GM12878 (cell line): ENCODE measurements at regions not wholly inside any gene's neighbourhood (a gene's known extent, or its start where the extent isn't known, plus 50 kb on each side); places are given as distances from the start of the nearest gene placed in this dataset.

Source experiments
- ATAC-seq: fragments of 200-7000 bp; cut with Tn5 transposase; 3 replicates; pipeline ENCODE4 v1.9.1; 2020; ENCODE audit warnings: mild to moderate bottlenecking, moderate library complexity
- BruUV-seq: library from RNA; stranded (reverse); fragments of 400-500 nt; replicated peaks from 2 replicates; lab custom pipeline; 2021; lab: Mats Ljungman, UMichigan
- CTCF ChIA-PET: fragments of 300-600 bp; sonication (Branson Sonifier 250); formaldehyde crosslinking; extraction: SDS; loops from one replicate; lab custom pipeline; 2021; ENCODE audit warnings: inconsistent platforms; lab: Yijun Ruan, JAX
- POLR2A ChIA-PET: fragments of 350-600 bp; formaldehyde crosslinking; extraction: SDS; loops from one replicate; lab custom pipeline; 2021; ENCODE audit warnings: inconsistent platforms; lab: Charles Lee
- RAD21 ChIA-PET: fragments of 300-600 bp; sonication (Branson Sonifier 250); formaldehyde crosslinking; loops from one replicate; lab custom pipeline; 2023; ENCODE audit warnings: antibody characterized with exemption; ENCODE audit not compliant: unreplicated experiment; lab: Charles Lee
- SMC1A ChIA-PET: fragments of 300-600 bp; sonication (Branson Sonifier 250); formaldehyde crosslinking; loops from one replicate; lab custom pipeline; 2023; ENCODE audit not compliant: unreplicated experiment, uncharacterized antibody; lab: Charles Lee
- DNase-seq: peaks from one replicate; pipeline ENCODE4 v3.0.0-alpha.2; 2011; ENCODE audit warnings: low read depth, low spot score
- FAIRE-seq: peaks from 3 replicates; lab custom pipeline; 2011; peaks lifted over from hg19 to GRCh38; lab: Jason Lieb, UNC
- H2AFZ ChIP-seq: 2 replicates; pipeline ENCODE4 v1.6.0; 2011; ENCODE audit warnings: low read depth, low read length, control low read depth; ENCODE audit not compliant: control insufficient read depth
- H3K27ac ChIP-seq: 2 replicates; pipeline ENCODE4 v1.5.1; 2011; ENCODE audit warnings: control low read depth; ENCODE audit not compliant: control insufficient read depth, insufficient read depth
- H3K27me3 ChIP-seq, 2 experiments: replicated peaks in 1 of 2; 2 replicates each; pipeline versions ENCODE4 v1.6.0 to v1.6.1; 2011; ENCODE audit warnings: low read length in 1 of 2; ENCODE audit not compliant: control insufficient read depth in 2 of 2, insufficient read depth in 2 of 2
- H3K36me3 ChIP-seq, 2 experiments: 2 replicates each; pipeline ENCODE4 v1.5.1; 2011; ENCODE audit warnings: low read length in 1 of 2; ENCODE audit not compliant: control insufficient read depth in 2 of 2, insufficient read depth in 2 of 2
- H3K4me1 ChIP-seq: 2 replicates; pipeline ENCODE4 v1.6.1; 2011; ENCODE audit warnings: mild to moderate bottlenecking, low read length, moderate library complexity, mixed read lengths; ENCODE audit not compliant: control insufficient read depth, insufficient read depth
- H3K4me2 ChIP-seq: 2 replicates; pipeline ENCODE4 v1.6.0; 2011; ENCODE audit warnings: control low read depth; ENCODE audit not compliant: control insufficient read depth, insufficient read depth
- H3K4me3 ChIP-seq: fragments of 200-600 bp; sonication (generic); 2 replicates; pipeline ENCODE4 v1.5.1; 2016
- H3K79me2 ChIP-seq: 2 replicates; pipeline ENCODE4 v1.6.0; 2011; ENCODE audit warnings: low read length; ENCODE audit not compliant: control insufficient read depth, insufficient read depth
- H3K9ac ChIP-seq: 2 replicates; pipeline ENCODE4 v1.8.0; 2011; ENCODE audit warnings: low read length, control low read depth, mixed read lengths; ENCODE audit not compliant: control insufficient read depth, insufficient read depth
- H3K9me3 ChIP-seq: replicated peaks from 3 replicates; pipeline ENCODE4 v1.5.1; 2011; ENCODE audit warnings: mild to moderate bottlenecking, low read length; ENCODE audit not compliant: control insufficient read depth, insufficient read depth
- H4K20me1 ChIP-seq: 2 replicates; pipeline ENCODE4 v1.6.0; 2011; ENCODE audit not compliant: control insufficient read depth, insufficient read depth
- ASH2L ChIP-seq: fragments of 300-600, 200-600 bp; sonication (generic); IDR thresholded peaks from 2 replicates; pipeline ENCODE4 v1.6.1; 2017; ENCODE audit warnings: low read depth, mild to moderate bottlenecking, borderline replicate concordance
- BMI1 ChIP-seq: fragments of 450-650 bp; IDR thresholded peaks from 2 replicates; pipeline ENCODE4 v1.6.1; 2016; ENCODE audit warnings: mild to moderate bottlenecking, moderate library complexity, borderline replicate concordance
- CHD2 ChIP-seq: IDR thresholded peaks from 2 replicates; pipeline ENCODE4 v1.6.1; 2011; ENCODE audit warnings: low read depth, low read length, improper control_type of control experiment, borderline replicate concordance
- E4F1 ChIP-seq: fragments of 450-650 bp; IDR thresholded peaks from 2 replicates; pipeline ENCODE4 v1.6.1; 2018; ENCODE audit warnings: borderline replicate concordance, mild to moderate bottlenecking; ENCODE audit not compliant: partially characterized antibody
- HSF1 ChIP-seq: fragments of 150-350 bp; IDR thresholded peaks from 2 replicates; pipeline ENCODE4 v1.6.1; 2014; ENCODE audit warnings: mild to moderate bottlenecking, low read depth, low read length
- IKZF1 ChIP-seq: fragments of 450-650 bp; conservative IDR thresholded peaks from 2 replicates; pipeline ENCODE4 v1.6.1; 2017; ENCODE audit warnings: antibody characterized with exemption, mild to moderate bottlenecking
- MTA3 ChIP-seq: IDR thresholded peaks from 2 replicates; pipeline ENCODE4 v1.6.1; 2012; ENCODE audit warnings: low read length, inconsistent platforms, borderline replicate concordance
- NR2C2 ChIP-seq: IDR thresholded peaks from 2 replicates; pipeline ENCODE4 v1.6.1; 2011; ENCODE audit warnings: borderline replicate concordance, low read depth; ENCODE audit not compliant: control insufficient read depth, insufficient read length
- PBX3 ChIP-seq: IDR thresholded peaks from 2 replicates; pipeline ENCODE4 v1.6.1; 2011; ENCODE audit warnings: mild to moderate bottlenecking, low read depth, low read length, moderate library complexity; ENCODE audit not compliant: insufficient replicate concordance
- POU2F2 ChIP-seq: IDR thresholded peaks from 3 replicates; pipeline ENCODE4 v1.6.1; 2011; ENCODE audit warnings: low read depth, mild to moderate bottlenecking, low read length, borderline replicate concordance
- RCOR1 ChIP-seq: conservative IDR thresholded peaks from 2 replicates; pipeline ENCODE4 v1.6.1; 2012; ENCODE audit warnings: low read depth, low read length, improper control_type of control experiment
- SPI1 ChIP-seq: IDR thresholded peaks from 2 replicates; pipeline ENCODE4 v1.6.1; 2011; ENCODE audit warnings: low read depth, mild to moderate bottlenecking, low read length, moderate library complexity, borderline replicate concordance; ENCODE audit not compliant: insufficient read depth
- TAF1 ChIP-seq: IDR thresholded peaks from 2 replicates; pipeline ENCODE4 v1.6.1; 2011; ENCODE audit warnings: mild to moderate bottlenecking, low read depth, low read length, borderline replicate concordance
- TARDBP ChIP-seq: IDR thresholded peaks from 2 replicates; pipeline ENCODE4 v1.6.1; 2016; ENCODE audit warnings: borderline replicate concordance
- TCF3 ChIP-seq: IDR thresholded peaks from 2 replicates; pipeline ENCODE4 v1.6.1; 2012; ENCODE audit warnings: low read depth, mild to moderate bottlenecking, low read length, borderline replicate concordance; ENCODE audit not compliant: insufficient read depth
- WGBS: methylation state at CpG from one replicate; pipeline ENCODE4 v1.1.6; 2016; ENCODE audit warnings: low lambda C conversion rate; ENCODE audit not compliant: insufficient replicate concordance, insufficient coverage; ENCODE audit errors: missing lambda C conversion rate; 5-methylcytosine and 5-hydroxymethylcytosine counted together
- in situ Hi-C: fragments of 300-500 bp; cut with MboI; formaldehyde crosslinking; loops from 9 replicates; pipeline ENCODE4 v1.14.3; 2018; ENCODE audit warnings: mixed read lengths
- intact Hi-C: fragments of 100-400 bp; cut with micrococcal nuclease; formaldehyde crosslinking; loops from one replicate; pipeline ENCODE4 v1.14.2; 2022; ENCODE audit not compliant: unreplicated experiment
- TF ChIP-seq, protein P1 (sequence below): IDR thresholded peaks from 2 replicates; pipeline ENCODE4 v1.6.1; 2011; ENCODE audit warnings: borderline replicate concordance, low read depth, mild to moderate bottlenecking, moderate library complexity, mixed read lengths, low read length; ENCODE audit not compliant: insufficient read depth; ENCODE audit errors: extremely low read length

DNA sequence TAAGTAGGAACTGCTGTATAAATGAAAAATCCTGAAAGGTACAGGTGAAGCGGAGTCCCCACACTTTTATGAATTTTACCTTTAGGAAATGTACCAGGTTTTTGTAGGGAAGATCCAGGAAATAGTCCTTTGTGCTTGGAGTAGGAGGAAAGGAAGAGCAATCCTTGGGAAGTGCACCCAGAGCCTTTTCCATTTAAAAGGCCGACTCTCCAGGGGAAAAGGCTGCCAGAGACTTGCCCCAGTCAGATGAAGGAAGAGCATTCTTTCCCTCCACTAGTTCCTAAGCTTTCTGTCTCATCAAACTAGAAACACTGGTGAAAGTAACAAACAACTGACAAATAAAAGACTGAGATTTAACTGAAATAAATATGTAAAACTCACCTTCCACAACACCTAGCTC, 779.4 kb upstream of the CDH6 start:
- Histone ChIP-seq H3K9me3 (no peaks in the 10 kb centered on the region), H3K4me3 (no peak overlapping the region), H4K20me1 (no peaks in the 10 kb centered on the region), H3K27me3 (no peaks in the 10 kb centered on the region), H3K27ac (no peak overlapping the region), H3K4me2 (no peak overlapping the region), H3K36me3 (no peaks in the 10 kb centered on the region), H3K4me1 (no peaks in the 10 kb centered on the region), H3K9ac (no peak overlapping the region), H3K79me2 (no peaks in the 10 kb centered on the region), H2AFZ (no peak overlapping the region)
- no peak for FAIRE-seq
- TF ChIP-seq RCOR1 (no peak), NR2C2 (no peak), TARDBP (no peak), CHD2 (no peak), POU2F2 (no peak), SPI1 (no peak), BMI1 (no peak), MTA3 (no peak), E4F1 (no peak), TCF3 (no peak), PBX3 (no peak), ASH2L (no peak), IKZF1 (no peak), TAF1 (no peak), HSF1 (no peak)
- TF ChIP-seq, protein P1, sequence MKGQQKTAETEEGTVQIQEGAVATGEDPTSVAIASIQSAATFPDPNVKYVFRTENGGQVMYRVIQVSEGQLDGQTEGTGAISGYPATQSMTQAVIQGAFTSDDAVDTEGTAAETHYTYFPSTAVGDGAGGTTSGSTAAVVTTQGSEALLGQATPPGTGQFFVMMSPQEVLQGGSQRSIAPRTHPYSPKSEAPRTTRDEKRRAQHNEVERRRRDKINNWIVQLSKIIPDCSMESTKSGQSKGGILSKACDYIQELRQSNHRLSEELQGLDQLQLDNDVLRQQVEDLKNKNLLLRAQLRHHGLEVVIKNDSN: no peak
- ChIA-PET RAD21 (no interaction called here), SMC1A (interaction anchor here (1.5 kb wide), 1 partner anchor 9 kb away, joined by 5 read pairs; no protein-coding TSS in a partner anchor), POLR2A (no interaction called here), CTCF (interaction anchor here (0.6 to 1.2 kb wide), 2 partner anchors 13 to 440 kb away, joined by 3 to 4 read pairs; no protein-coding TSS in a partner anchor)
- in situ Hi-C loops (no loop called here), intact Hi-C loops (no loop called here)
- WGBS: 4% methylated on average over 2 of the region's 2 CpGs
- no peak for DNase-seq
- no peak for ATAC-seq
- no TSS peak for BruUV-seq
